OCI-M1 (cell line): ENCODE measurements at regions not wholly inside any gene's neighbourhood (a gene's known extent, or its start where the extent isn't known, plus 50 kb on each side); places are given as distances from the start of the nearest gene placed in this dataset.

Experiments
- DNase-seq: peaks from one replicate; lab custom pipeline; 2025; lab: John Stamatoyannopoulos, UW

DNA sequence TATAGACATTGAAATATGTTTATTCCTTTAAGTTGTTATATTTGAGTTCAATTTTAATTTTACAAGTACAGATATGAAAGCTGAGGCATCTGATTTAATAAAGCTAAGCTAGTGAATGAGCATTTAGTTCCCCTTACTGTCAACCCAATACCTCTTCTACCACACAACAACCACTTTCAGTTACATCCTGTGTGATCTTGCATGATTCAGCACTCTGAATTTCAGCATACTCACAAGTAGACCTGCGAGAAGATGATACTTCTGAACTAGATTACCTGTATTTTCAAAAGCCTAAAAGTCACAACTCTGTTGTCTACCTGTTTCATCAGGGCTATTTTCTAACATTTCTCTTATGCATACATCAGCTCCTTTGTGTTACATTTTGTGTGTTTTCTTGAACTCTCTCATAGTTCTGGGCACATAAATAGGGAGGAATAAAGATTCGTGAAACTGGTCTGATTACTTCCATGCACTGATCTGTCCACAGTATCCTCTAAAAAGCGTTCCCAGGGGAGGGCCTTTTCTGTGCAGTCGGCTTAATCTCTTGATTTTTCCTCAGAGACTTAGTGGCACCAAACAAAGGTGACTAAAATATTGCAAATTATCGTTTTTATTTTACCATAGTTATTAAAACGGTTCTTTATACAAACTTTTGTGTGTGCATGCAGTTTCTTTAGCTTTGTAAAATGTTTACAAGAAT, 2025.5 kb upstream of the NUDT12 start:
- peak; percentile 85 for DNase-seq

DNA sequence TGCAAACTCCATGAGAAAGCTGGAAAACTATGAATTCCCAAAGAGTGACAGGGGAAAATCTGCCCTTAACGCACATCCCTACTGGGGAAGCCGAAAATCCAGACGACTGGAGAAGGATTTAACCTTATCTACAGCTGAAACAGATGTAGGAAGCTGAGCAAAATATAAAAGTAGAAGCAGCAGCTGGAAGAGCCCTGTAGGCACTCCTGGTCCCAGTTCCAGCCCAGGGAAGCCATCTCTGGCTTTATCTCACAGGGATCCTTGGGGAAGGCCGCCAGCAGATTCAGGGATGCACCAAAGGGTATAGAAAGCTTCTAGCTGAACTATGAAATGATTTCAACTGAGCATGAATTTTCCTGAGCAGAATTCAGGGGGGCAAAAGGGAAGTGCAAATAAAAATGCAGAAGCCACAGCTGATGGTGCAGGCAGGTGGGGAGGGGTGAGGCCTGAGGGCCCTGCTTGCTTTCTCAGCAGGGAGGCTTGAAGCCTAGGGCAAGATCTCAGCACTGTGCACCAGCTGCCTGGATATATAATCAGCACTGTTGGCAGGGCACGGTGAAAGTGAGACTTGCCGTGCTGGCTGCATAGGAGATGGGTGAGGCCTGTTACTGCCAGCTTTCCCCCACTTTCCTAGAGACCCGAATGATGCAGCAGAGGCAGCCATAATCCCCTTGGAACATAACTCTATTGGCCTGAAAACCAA, 2019.5 kb upstream of the NUDT12 start:
- no peak for DNase-seq

GRCh38 chr5:105573575-105573974, 2011.0 kb upstream of the NUDT12 start:
- DNase-seq: peak; percentile 8

GRCh38 chr5:105565531-105565930, 2002.9 kb upstream of the NUDT12 start:
- DNase-seq: no peak

DNA sequence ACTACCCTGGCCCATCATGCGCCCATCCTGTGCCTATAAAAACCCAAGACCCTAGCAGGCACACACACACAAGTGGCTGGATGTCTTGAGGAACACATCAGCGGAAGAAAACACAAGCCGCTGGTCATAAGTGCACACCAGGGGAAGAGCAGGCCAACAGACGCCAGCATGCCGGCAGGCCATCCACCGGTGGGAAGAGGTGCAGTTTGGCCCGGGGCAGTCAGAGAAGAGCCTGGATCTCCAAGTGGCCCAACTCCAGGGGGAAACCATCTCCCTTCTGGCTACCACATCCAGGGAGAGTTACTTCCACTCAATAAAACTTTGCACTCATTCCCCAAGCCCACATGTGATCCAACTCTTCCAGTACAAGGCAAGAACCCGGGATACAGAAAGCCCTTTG, 2001.3 kb upstream of the NUDT12 start:
- no peak for DNase-seq

DNA sequence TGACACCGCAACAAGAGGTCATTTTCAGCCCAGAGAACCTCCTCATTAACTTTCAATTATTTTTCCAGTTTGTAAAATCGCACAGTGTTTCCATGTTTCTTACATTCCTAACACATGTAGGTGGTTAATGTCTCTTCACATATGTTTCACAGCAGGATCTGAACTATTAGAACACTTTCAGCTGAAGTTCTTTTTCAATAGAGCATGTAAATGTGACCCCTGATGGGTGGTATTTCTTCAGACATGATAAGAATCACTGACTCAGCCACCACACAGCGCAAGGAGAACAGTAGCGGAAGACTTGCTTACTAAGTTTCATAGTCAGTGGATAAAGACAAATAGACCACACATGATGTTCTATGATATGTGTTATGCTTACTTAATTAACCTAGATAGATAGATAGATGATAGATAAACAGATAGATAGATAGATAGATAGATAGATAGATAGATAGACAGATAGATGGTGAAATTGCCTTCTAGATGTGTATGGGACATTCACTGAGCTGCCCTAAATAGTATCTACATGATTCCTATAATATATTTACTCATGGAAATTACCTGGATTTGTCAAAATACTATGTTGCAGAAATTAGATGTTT, 1992.1 kb upstream of the NUDT12 start:
- no peak for DNase-seq

- DNase-seq: no peak
Measured at GRCh38 chr5:105544300-105544699, 1981.7 kb upstream of the NUDT12 start.

DNA sequence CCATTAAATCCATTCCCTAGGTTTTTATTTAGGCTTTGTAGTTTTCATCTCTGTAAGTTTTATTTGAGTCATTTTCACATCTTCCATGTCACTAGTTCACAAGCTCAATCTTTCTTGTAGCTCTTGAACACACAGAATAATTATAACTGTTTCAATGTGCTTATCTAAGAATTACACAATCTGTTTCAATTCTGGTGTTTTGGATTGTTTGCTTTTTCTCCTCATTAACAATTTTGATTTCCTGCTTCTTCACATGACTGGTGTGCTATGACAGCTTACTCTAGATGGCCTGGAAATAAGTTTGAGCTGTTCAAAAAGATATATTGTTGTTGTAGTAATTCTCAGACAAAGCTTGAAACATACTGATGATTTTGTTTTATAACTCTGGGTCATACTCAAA, 1974.1 kb upstream of the NUDT12 start:
- peak; percentile 49 for DNase-seq

DNA sequence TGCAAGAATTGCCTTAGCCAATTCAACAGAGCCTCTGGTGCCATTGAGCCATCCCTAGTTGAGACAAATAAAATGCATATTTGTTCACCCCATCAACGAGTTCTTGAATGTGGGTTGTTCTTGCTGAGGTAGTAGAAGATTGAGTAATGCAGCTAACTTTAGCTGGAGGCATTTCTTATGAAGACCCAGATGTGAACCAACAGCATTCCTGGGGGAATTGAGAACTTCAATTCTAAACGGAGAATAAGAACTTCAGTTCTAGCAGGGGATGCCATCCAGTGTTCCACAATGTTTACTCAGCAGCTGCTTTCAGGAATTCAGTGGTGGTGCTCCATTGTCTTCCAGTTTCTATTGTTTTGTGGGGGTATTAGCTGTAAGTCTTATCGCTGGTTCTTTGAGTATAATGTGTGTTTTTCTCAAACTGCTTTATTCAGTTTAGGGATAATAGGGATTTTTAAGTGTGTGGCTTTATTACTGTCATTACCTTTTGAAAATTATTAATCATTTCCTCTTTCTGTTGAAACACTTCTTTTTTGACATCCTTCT, 1968.2 kb upstream of the NUDT12 start:
- peak; percentile 6 for DNase-seq

- DNase-seq: no peak
Measured at GRCh38 chr5:105529851-105530250, 1967.3 kb upstream of the NUDT12 start.

- DNase-seq: peak; percentile 76
Measured at GRCh38 chr5:105508519-105508918, 1945.9 kb upstream of the NUDT12 start.

DNA sequence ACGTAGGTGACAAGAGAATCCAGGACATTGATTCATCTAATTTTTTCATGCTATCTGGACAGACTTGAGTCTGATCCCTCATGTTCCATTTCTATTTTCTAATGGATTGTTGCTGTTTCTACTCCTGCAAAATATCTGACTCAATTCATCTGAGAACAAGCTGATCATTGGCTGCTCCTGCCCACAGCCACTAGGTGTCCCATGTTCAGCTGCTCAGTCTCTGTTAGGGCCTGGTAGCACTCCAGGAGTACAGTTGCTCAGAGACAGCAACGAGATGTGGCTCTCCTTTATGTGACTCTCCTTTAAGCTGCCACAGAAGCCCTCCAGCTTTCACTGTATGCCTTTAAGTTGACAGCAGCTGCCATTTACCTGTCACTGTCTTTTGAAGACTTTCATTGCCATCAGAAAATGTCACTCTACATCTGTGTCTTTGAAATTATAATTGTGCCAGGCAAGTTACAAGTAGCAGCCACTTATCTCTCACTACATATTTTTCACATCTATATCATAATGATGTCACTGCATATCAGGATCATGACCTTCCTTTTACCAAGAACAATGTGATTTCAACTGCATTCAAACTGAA, 1944.2 kb upstream of the NUDT12 start:
- DNase-seq: peak; percentile 66

DNA sequence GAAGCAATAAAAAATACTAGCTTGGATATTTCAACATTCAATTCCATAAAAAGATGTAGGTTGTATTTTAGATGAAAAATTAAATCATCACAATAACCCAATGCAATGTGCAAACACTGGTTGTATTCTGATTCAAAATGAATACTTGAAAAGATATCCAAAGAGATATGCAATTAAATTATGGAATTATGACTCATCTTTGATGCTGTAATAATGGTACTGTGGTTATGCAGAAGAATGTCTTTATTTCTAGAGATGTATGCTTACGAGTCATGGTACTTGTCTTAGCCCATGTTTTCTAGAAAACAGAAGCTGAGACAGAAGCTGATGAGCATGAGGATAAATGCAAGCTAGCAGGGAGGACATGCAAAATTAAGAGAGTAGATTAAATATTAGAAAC, 1941.4 kb upstream of the NUDT12 start:
- no peak for DNase-seq

DNA sequence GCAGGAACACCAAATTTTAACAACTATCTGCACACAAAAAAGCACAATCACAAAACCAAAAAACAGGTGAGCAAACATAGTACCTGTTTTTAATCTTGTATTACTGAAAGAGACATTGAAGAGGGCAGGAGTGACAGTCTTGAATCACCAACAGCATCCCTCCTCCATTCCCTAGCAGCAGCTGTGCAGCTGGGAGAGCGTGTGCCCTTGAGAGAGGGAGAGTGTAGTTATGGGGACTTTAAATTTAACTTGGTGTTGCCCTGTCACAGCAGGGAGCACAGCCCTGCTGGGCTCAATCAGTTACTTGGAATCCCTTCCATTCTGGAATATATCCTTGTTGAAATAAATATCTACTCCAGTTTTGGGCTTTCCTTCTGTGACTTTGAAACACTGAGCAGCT, 1938.7 kb upstream of the NUDT12 start:
- DNase-seq: no peak

GRCh38 chr5:105475401-105475800, 1912.8 kb upstream of the NUDT12 start:
- no peak for DNase-seq

DNA sequence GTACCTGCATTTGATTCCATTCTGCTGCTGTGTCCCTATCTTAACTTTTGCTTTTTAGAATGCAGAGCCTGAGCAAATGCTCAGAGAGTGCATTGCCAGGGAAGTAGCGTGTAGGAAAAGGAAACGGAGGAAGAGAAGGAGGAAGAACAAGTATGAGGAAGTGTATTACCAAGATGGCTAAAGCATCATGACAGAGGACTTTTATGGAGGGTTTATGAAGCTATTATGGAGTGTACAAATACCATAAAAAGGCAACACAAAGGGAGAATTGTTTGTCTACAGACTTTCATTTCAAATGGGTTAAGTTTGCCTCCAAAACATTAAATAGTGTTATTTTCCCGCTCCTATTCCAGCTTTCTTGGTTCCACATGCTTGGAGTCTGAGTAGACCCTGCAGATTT, 1899.8 kb upstream of the NUDT12 start:
- no peak for DNase-seq

DNA sequence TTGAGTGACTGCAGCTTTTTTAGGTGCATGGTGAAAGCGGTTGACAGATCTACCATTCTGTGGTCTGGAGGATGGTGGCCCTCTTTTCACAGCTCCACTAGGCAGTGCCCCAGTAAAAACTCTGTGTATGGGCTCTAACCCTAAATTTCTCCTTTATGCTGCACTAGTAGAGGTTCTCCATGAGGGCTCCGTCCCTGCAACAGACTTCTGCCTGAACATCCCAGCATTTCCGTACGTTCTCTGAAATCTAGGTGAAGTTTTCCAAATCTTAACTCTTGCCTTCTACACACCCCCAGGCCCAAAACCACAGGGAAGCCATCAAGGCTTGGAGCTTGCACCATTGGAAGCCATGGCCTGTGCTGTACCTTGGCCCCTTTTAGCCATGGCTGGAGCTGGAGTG, 1898.1 kb upstream of the NUDT12 start:
- no peak for DNase-seq

- no peak for DNase-seq
Measured at GRCh38 chr5:105453216-105453807, 1890.7 kb upstream of the NUDT12 start.

GRCh38 chr5:105448271-105448670, 1885.7 kb upstream of the NUDT12 start:
- no peak for DNase-seq

DNA sequence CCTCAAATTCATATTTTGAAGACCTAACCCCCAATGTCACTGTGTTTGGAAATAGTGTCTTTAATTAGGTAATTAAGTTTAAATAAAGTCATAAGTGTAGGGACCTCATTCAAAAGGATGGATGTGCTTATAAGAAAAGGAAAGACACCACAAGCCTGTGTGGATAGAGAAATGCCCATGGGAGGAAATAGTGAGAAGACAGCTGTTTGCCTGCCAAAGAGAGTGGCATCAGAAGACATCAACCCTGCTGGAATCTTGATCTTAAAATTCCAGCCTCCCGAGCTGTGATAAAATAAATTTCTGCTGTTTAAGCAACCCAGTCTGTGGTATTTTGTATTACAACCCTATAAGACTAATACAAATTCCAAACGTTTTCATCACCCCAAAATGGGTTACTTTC, 1867.9 kb upstream of the NUDT12 start:
- DNase-seq: no peak

GRCh38 chr5:105428451-105429380, 1866.1 kb upstream of the NUDT12 start:
- DNase-seq: no peak
